OCI-LY7 (cell line): ENCODE measurements at regions not wholly inside any gene's neighbourhood (a gene's known extent, or its start where the extent isn't known, plus 50 kb on each side); places are given as distances from the start of the nearest gene placed in this dataset.

Experiments
- BruUV-seq: library from RNA; stranded (reverse); fragments of 400-500 nt; replicated peaks from 2 replicates; lab custom pipeline; 2021; lab: Mats Ljungman, UMichigan
- CTCF ChIA-PET: fragments of 300-600 bp; sonication (Branson Sonifier 250); formaldehyde crosslinking; loops from one replicate; lab custom pipeline; 2022; ENCODE audit warnings: antibody characterized with exemption; ENCODE audit not compliant: unreplicated experiment; lab: Charles Lee
- POLR2A ChIA-PET: fragments of 300-600 bp; sonication (Branson Sonifier 250); formaldehyde crosslinking; loops from one replicate; lab custom pipeline; 2022; ENCODE audit warnings: antibody characterized with exemption; lab: Charles Lee
- DNase-seq: peaks from one replicate; pipeline ENCODE4 v3.0.0-alpha.2; 2015; ENCODE audit warnings: low spot score
- H2AFZ ChIP-seq: fragments of 200-600 bp; sonication (generic), shearing (Covaris generic); 2 replicates; pipeline ENCODE4 v1.6.1; 2014; ENCODE audit warnings: mild to moderate bottlenecking, antibody characterized with exemption, low read length, moderate library complexity
- H3K27ac ChIP-seq: fragments of 200-600 bp; sonication (generic); 2 replicates; pipeline ENCODE4 v1.5.1; 2014; ENCODE audit warnings: mixed run types, low read depth, mild to moderate bottlenecking, moderate library complexity, low read length, inconsistent platforms; ENCODE audit not compliant: poor library complexity, severe bottlenecking
- H3K36me3 ChIP-seq: fragments of 200-600 bp; sonication (generic); 2 replicates; pipeline ENCODE4 v1.6.1; 2014; ENCODE audit warnings: mild to moderate bottlenecking, antibody characterized with exemption, low read length, moderate library complexity, mixed read lengths; ENCODE audit not compliant: insufficient read depth
- H3K4me1 ChIP-seq: fragments of 200-600 bp; sonication (generic); 2 replicates; pipeline ENCODE4 v1.5.1; 2014; ENCODE audit warnings: mild to moderate bottlenecking, low read length; ENCODE audit not compliant: insufficient read depth, poor library complexity, severe bottlenecking
- H3K4me2 ChIP-seq: fragments of 200-600 bp; sonication (generic); 2 replicates; pipeline ENCODE4 v1.6.1; 2014; ENCODE audit warnings: mild to moderate bottlenecking, low read length
- H3K4me3 ChIP-seq: fragments of 200-600 bp; sonication (generic); 2 replicates; pipeline ENCODE4 v1.5.1; 2014; ENCODE audit warnings: mild to moderate bottlenecking, low read depth, low read length; ENCODE audit not compliant: poor library complexity, severe bottlenecking
- H3K79me2 ChIP-seq: fragments of 200-600 bp; sonication (generic); 2 replicates; pipeline ENCODE4 v1.6.1; 2016; ENCODE audit warnings: low read depth, mild to moderate bottlenecking, low read length, moderate library complexity, mixed read lengths; ENCODE audit not compliant: insufficient read depth
- H3K9me2 ChIP-seq: fragments of 200-600 bp; sonication (generic); 2 replicates; pipeline ENCODE4 v1.6.1; 2016; ENCODE audit warnings: mild to moderate bottlenecking, low read length, mixed read lengths; ENCODE audit not compliant: insufficient read depth
- H3K9me3 ChIP-seq: fragments of 200-600 bp; sonication (generic); 2 replicates; pipeline ENCODE4 v1.6.1; 2014; ENCODE audit warnings: mild to moderate bottlenecking, mixed run types, low read length, mixed read lengths
- H4K20me1 ChIP-seq: fragments of 200-600 bp; sonication (generic); 2 replicates; pipeline ENCODE4 v1.6.1; 2014; ENCODE audit warnings: mild to moderate bottlenecking, antibody characterized with exemption, low read length, moderate library complexity, mixed read lengths; ENCODE audit not compliant: insufficient read depth
- CTCF ChIP-seq: fragments of 200-600 bp; sonication (generic); conservative IDR thresholded peaks from 2 replicates; pipeline ENCODE4 v1.5.1; 2014; ENCODE audit warnings: mild to moderate bottlenecking, antibody characterized with exemption, low read length, moderate library complexity, mixed read lengths
- EZH2phosphoT487 ChIP-seq: fragments of 200-600 bp; sonication (generic); IDR thresholded peaks from 2 replicates; pipeline ENCODE4 v1.6.1; 2018; ENCODE audit warnings: low read depth, borderline replicate concordance, mild to moderate bottlenecking, mixed run types, antibody characterized with exemption, low read length, moderate library complexity, mixed read lengths
- intact Hi-C: fragments of 100-400 bp; cut with micrococcal nuclease; formaldehyde crosslinking; loops from one replicate; pipeline ENCODE4 v1.10.0; 2022; ENCODE audit not compliant: unreplicated experiment

- no peaks in the 10 kb centered on the region for H4K20me1 ChIP-seq
- intact Hi-C loops = no loop called here
- ChIA-PET POLR2A (no interaction called here), CTCF (no interaction called here)
- H3K4me1 ChIP-seq = no peaks in the 10 kb centered on the region
- H3K27ac ChIP-seq = no peak overlapping the region
- no peak overlapping the region for H3K4me2 ChIP-seq
- no peak for TF ChIP-seq EZH2phosphoT487
- no peaks in the 10 kb centered on the region for H3K36me3 ChIP-seq
- H3K4me3 ChIP-seq = no peak overlapping the region
- no peaks in the 10 kb centered on the region for H3K79me2 ChIP-seq
- no peaks in the 10 kb centered on the region for H3K9me2 ChIP-seq
- H2AFZ ChIP-seq = no peak overlapping the region
- H3K9me3 ChIP-seq = no peaks in the 10 kb centered on the region
- BruUV-seq = no TSS peak
- no peak for DNase-seq
Observed at GRCh38 chr7:71009636-71010035, 122.3 kb upstream of the GALNT17 start.

GRCh38 chr7:71015252-71015900 lies 116.6 kb upstream of the GALNT17 start:
- intact Hi-C loops = no loop called here
- Histone ChIP-seq H4K20me1 (no peaks in the 10 kb centered on the region), H3K9me2 (no peaks in the 10 kb centered on the region), H3K4me3 (no peak overlapping the region), H3K4me1 (no peaks in the 10 kb centered on the region), H2AFZ (no peak overlapping the region), H3K4me2 (no peak overlapping the region), H3K27ac (no peak overlapping the region), H3K79me2 (no peaks in the 10 kb centered on the region), H3K9me3 (no peaks in the 10 kb centered on the region), H3K36me3 (no peaks in the 10 kb centered on the region)
- no peak for DNase-seq
- CTCF ChIA-PET = no interaction called here
- no TSS peak for BruUV-seq
- TF ChIP-seq CTCF = no peak
- POLR2A ChIA-PET = no interaction called here

- Histone ChIP-seq H3K36me3 (no peaks in the 10 kb centered on the region), H2AFZ (no peak overlapping the region), H3K79me2 (no peaks in the 10 kb centered on the region), H3K4me3 (no peak overlapping the region), H3K9me2 (no peaks in the 10 kb centered on the region), H3K4me1 (no peaks in the 10 kb centered on the region), H3K9me3 (no peaks in the 10 kb centered on the region), H4K20me1 (no peaks in the 10 kb centered on the region), H3K4me2 (no peak overlapping the region), H3K27ac (no peak overlapping the region)
- BruUV-seq = no TSS peak
- ChIA-PET CTCF (no interaction called here), POLR2A (no interaction called here)
- DNase-seq = no peak
- no peak for TF ChIP-seq CTCF
- no peak for TF ChIP-seq EZH2phosphoT487
- intact Hi-C loops = no loop called here
Observed at GRCh38 chr7:71016401-71016800, 115.5 kb upstream of the GALNT17 start.
